GM18519 (cell line): ENCODE measurements at regions not wholly inside any gene's neighbourhood (a gene's known extent, or its start where the extent isn't known, plus 50 kb on each side); places are given as distances from the start of the nearest gene placed in this dataset.

Source experiments
- ATAC-seq: cut with Tn5 transposase; IDR thresholded peaks from one replicate; pipeline ENCODE4 v1.9.1; 2021; ENCODE audit warnings: mild to moderate bottlenecking, moderate library complexity; ENCODE audit not compliant: unreplicated experiment, low FRiP score

GRCh38 chr7:10875080-10875479, 98.6 kb upstream of the PHF14 start:
- no peak for ATAC-seq

- peak; percentile 18 for ATAC-seq
Measured at GRCh38 chr7:10888861-10889260, 84.8 kb upstream of the PHF14 start.

- ATAC-seq, result peak; percentile 97
Measured at GRCh38 chr7:10889266-10889898, 84.3 kb upstream of the PHF14 start.

GRCh38 chr7:10908600-10908999, 65.1 kb upstream of the PHF14 start:
- ATAC-seq, result no peak

- no peak for ATAC-seq
Measured at GRCh38 chr7:10910447-10910846, 63.2 kb upstream of the PHF14 start.

GRCh38 chr7:10912077-10912476, 61.6 kb upstream of the PHF14 start:
- no peak for ATAC-seq

GRCh38 chr7:10913457-10913856, 60.2 kb upstream of the PHF14 start:
- ATAC-seq, result no peak

- ATAC-seq, result no peak
Measured at GRCh38 chr7:10918093-10918590, 55.5 kb upstream of the PHF14 start.

GRCh38 chr7:10919923-10920322, 53.7 kb upstream of the PHF14 start:
- ATAC-seq, result no peak
